Erythroblast (primary cell): ENCODE measurements at regions not wholly inside any gene's neighbourhood (a gene's known extent, or its start where the extent isn't known, plus 50 kb on each side); places are given as distances from the start of the nearest gene placed in this dataset.
"Not testable (repeated sequence)": the region's sequence is repeated elsewhere in the genome, so short reads cannot be mapped to it uniquely, and the experiment has no call there.

ENCODE experiments used
- DNase-seq, 2 experiments: peaks; one replicate each; lab custom pipeline; 2025; lab: John Stamatoyannopoulos, UW
- GATA1 ChIP-seq: IDR thresholded peaks from 2 replicates; pipeline ENCODE4 v1.6.1; 2011; ENCODE audit warnings: low read depth, mild to moderate bottlenecking, control low read depth, low read length, moderate library complexity
- POLR2A ChIP-seq: IDR thresholded peaks from 2 replicates; pipeline ENCODE4 v1.6.1; 2011; ENCODE audit warnings: mild to moderate bottlenecking, low read length

GRCh38 chr2:226181909-226182308 lies 617.7 kb downstream of the IRS1 start:
- TF ChIP-seq GATA1 (no peak), POLR2A (no peak)
- no peak for DNase-seq

- TF ChIP-seq GATA1 (no peak), POLR2A (no peak)
- DNase-seq = no peak
These were observed 619.2 kb downstream of the IRS1 start for GRCh38 chr2:226180281-226180884.

GRCh38 chr2:226179010-226179409 lies 620.6 kb downstream of the IRS1 start:
- no peak for TF ChIP-seq POLR2A
- no peak for TF ChIP-seq GATA1
- DNase-seq = no peak

GRCh38 chr2:226176283-226176984 lies 623.2 kb downstream of the IRS1 start:
- TF ChIP-seq GATA1 = no peak
- TF ChIP-seq POLR2A = no peak
- no peak for DNase-seq

GRCh38 chr2:226174390-226174789 lies 625.2 kb downstream of the IRS1 start:
- no peak for TF ChIP-seq POLR2A
- no peak for TF ChIP-seq GATA1
- DNase-seq = no peak

GRCh38 chr2:226172939-226173338 lies 626.7 kb downstream of the IRS1 start:
- TF ChIP-seq GATA1 (no peak), POLR2A (no peak)
- DNase-seq = no peak

GRCh38 chr2:226172309-226172708 lies 627.3 kb downstream of the IRS1 start:
- TF ChIP-seq POLR2A = no peak
- TF ChIP-seq GATA1 = no peak
- no peak for DNase-seq

GRCh38 chr2:226169751-226170581 lies 629.7 kb downstream of the IRS1 start:
- TF ChIP-seq POLR2A (no peak), GATA1 (no peak)
- no peak for DNase-seq

- DNase-seq = no peak
- TF ChIP-seq GATA1 (no peak), POLR2A (no peak)
These were observed 631.0 kb downstream of the IRS1 start for GRCh38 chr2:226168496-226169160.

GRCh38 chr2:226164512-226164911 lies 635.1 kb downstream of the IRS1 start:
- no peak for TF ChIP-seq POLR2A
- no peak for TF ChIP-seq GATA1
- DNase-seq = no peak

GRCh38 chr2:226160617-226161016 lies 639.0 kb downstream of the IRS1 start:
- DNase-seq = not testable (repeated sequence)

GRCh38 chr2:226159875-226160479 lies 639.6 kb downstream of the IRS1 start:
- DNase-seq = no peak
- TF ChIP-seq POLR2A = no peak
- no peak for TF ChIP-seq GATA1

GRCh38 chr2:226158940-226159339 lies 640.7 kb downstream of the IRS1 start:
- TF ChIP-seq GATA1 (no peak), POLR2A (no peak)
- DNase-seq = no peak
